Middle frontal gyrus (tissue), 1 donor: ENCODE measurements at regions not wholly inside any gene's neighbourhood (a gene's known extent, or its start where the extent isn't known, plus 50 kb on each side); places are given as distances from the start of the nearest gene placed in this dataset.

ENCODE experiments used
- DNase-seq: peaks from one replicate; pipeline ENCODE4 v3.0.0-alpha.2; 2015; ENCODE audit warnings: low spot score; ENCODE audit errors: extremely low spot score

DNA sequence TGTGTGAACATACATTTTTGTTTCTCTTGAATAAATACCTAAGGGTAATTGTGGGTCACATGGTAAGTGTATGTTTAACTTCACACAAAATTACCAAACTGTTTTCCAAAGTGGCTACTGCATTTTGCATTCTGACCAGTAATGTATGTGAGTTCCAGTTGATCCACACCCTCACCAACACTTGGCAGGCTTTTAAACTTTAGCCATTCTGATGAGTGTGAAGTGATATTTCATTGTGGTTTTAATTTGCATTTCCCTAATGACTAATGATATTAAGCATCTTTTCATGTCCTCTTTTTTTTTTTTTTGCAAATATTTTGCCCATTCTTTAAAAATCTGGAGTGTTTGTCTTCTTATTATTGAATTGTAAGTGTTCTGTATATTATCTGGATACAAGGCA, 53.5 kb upstream of the MAST4 start:
- DNase-seq: no peak
